AG10803 (cell line): ENCODE measurements at regions not wholly inside any gene's neighbourhood (a gene's known extent, or its start where the extent isn't known, plus 50 kb on each side); places are given as distances from the start of the nearest gene placed in this dataset.
"Not testable (repeated sequence)": the region's sequence is repeated elsewhere in the genome, so short reads cannot be mapped to it uniquely, and the experiment has no call there.

Source experiments
- DNase-seq: peaks from one replicate; pipeline ENCODE4 v3.0.0; 2010; ENCODE audit warnings: low read depth
- H3K4me3 ChIP-seq: 2 replicates; pipeline ENCODE4 v1.5.1; 2011; ENCODE audit warnings: mild to moderate bottlenecking, low read length, control low read depth
- TF ChIP-seq, protein P1 (sequence below): conservative IDR thresholded peaks from 2 replicates; pipeline ENCODE4 v1.5.1; 2011; ENCODE audit warnings: mild to moderate bottlenecking, low read length, control low read depth, inconsistent platforms

DNA sequence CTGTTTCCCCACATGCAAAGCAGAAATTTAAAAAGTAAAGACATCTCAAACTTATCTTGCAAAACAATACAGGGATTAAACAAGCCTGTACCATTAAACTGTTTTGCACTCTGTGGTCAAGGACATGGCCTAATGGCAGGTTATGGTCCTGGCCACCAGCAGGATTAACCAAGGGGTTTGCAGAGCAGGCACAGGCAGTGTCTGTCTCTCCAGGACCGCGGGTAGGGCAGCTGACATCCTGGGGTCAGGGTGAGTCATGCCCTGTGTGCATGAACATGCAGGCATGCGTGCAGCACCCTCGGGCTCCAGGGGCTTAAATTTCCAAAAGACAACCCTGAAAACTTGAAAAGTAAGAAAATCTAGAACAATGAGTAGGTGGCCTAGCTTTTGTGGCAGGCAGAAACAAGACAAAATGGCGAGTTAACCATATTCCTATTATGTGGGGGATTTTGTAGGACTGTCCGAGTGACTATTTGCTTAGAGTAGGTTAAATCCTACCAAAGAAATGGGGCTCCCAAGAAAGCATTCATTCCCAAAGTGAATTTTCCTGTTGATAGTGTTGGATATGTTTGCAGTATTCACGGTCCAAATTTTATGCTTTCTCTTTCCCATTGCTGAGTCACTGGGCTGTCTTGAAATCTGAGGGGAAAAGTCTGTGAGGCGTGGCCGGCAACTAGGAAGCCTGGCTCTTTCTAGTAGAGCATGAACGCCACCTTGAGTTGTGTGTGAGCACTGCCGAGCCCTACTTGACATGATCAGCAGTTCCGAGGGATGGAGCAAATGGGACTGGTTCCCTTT, 158.4 kb upstream of the FAM20A start:
- TF ChIP-seq, protein P1, sequence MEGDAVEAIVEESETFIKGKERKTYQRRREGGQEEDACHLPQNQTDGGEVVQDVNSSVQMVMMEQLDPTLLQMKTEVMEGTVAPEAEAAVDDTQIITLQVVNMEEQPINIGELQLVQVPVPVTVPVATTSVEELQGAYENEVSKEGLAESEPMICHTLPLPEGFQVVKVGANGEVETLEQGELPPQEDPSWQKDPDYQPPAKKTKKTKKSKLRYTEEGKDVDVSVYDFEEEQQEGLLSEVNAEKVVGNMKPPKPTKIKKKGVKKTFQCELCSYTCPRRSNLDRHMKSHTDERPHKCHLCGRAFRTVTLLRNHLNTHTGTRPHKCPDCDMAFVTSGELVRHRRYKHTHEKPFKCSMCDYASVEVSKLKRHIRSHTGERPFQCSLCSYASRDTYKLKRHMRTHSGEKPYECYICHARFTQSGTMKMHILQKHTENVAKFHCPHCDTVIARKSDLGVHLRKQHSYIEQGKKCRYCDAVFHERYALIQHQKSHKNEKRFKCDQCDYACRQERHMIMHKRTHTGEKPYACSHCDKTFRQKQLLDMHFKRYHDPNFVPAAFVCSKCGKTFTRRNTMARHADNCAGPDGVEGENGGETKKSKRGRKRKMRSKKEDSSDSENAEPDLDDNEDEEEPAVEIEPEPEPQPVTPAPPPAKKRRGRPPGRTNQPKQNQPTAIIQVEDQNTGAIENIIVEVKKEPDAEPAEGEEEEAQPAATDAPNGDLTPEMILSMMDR: peak; percentile 99
- DNase-seq: peak; percentile 91
- H3K4me3 ChIP-seq: peak overlapping the region; percentile 54

DNA sequence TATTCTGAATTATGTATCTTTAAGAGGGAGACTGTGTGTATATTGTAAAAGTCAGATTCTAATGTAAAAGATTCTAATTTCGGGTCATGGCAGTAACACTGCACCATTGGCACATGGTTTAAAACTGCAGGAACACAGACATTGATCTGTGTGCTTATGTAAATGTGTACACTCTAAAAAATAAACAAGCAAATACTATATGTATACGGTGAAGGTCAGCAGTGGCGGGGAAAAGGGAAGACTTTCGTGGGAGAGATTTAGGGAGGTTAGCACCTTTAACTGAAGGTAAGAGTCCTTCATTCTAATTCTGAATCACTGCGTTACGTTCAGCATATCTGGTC, 157.8 kb upstream of the FAM20A start:
- TF ChIP-seq, protein P1: no peak
- no peak for DNase-seq
- H3K4me3 ChIP-seq: no peak overlapping the region

DNA sequence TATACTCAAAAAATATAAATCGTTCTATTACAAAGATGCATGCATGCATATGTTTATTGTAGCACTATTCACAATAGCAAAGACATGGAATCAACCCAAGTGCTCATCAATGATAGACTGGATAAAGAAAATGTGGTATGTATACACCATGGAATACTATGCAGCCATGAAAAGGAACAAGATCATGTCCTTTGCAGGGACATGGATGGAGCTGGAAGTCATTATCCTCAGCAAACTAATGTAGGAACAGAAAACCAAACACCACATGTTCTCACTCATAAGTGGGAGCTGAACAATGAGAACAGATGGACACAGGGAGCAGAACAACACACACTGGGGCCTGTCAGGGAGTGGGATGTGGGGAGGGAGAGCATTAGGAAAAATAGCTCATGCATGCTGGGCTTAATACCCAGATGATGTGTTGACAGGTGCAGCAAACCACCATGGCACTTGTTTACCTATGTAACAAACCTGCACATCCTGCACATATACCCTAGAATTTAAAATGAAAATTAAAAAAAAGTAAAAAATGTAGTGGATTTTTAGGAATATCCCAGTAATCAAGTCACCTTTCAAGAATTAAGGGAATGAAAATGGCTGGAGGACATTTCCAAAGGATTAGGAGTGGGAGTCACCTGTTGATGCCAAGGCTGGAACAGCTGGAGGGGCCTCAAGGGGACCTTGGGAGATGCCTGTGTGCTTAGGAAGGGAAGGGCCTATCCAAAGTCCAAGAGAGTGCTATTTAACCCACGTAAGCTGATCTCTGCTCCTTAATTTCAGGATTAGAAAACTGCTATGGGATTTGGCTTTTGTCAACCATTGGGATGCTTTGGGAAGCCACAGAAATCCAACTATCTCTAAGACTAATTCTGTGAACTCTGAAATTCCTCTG, 156.9 kb upstream of the FAM20A start:
- DNase-seq: not testable (repeated sequence)

DNA sequence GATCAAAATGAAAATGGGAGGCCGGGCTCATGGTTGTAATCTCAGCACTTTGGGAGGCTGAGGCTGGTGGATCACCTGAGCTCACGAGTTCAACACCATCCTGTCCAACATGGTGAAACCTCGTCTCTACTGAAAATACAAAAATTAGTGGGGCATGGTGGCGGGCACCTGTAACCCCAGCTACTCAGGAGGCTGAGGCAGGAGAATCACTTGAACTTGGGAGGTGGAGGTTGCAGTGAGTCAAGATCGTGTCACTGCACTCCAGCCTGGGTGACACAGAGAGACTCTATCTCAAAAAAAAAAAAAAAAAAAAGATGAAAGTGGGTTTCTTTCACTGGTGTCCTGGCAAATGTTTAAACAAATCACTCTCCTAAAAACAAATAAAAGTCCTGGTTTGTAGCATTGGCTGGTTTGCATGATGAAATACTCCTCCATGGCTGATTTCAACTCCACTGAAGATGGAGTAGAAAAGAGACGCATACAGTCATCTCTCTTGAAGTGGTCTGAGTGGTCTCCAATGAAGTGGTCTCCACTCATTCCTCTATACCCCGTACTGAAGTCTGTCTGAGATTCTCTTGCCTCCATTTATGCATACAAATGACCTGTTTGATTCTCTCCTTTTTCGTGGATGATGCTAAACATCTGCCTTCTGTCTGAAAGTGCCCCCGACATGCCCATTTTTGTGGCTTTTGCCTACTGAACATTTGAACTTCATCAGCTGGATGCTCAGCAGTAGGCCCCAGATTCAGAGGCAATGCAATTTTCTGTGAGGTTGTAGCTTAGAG, 153.0 kb upstream of the FAM20A start:
- DNase-seq: no peak
- H3K4me3 ChIP-seq: no peak overlapping the region
- TF ChIP-seq, protein P1: no peak

More for the DNA sequence above, 156.9 kb upstream of the FAM20A start:
- not testable (repeated sequence) for H3K4me3 ChIP-seq

DNA sequence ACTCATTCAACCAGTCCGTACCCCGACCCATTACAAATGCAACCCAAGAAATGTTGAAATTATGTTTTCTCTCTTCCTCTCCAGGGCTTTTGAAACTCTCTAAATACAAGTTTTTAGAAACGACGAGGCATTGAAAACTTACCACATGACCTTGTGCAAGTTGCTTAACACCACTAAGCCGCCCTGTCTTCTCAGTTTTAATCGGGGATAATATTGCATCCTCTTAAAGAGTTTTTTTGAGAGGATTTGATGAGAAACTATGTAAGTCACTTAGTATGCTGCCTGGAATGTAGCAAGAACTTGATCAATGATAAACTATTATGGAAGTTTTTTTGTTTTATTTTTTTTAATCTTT, 149.0 kb upstream of the FAM20A start:
- DNase-seq: no peak

DNA sequence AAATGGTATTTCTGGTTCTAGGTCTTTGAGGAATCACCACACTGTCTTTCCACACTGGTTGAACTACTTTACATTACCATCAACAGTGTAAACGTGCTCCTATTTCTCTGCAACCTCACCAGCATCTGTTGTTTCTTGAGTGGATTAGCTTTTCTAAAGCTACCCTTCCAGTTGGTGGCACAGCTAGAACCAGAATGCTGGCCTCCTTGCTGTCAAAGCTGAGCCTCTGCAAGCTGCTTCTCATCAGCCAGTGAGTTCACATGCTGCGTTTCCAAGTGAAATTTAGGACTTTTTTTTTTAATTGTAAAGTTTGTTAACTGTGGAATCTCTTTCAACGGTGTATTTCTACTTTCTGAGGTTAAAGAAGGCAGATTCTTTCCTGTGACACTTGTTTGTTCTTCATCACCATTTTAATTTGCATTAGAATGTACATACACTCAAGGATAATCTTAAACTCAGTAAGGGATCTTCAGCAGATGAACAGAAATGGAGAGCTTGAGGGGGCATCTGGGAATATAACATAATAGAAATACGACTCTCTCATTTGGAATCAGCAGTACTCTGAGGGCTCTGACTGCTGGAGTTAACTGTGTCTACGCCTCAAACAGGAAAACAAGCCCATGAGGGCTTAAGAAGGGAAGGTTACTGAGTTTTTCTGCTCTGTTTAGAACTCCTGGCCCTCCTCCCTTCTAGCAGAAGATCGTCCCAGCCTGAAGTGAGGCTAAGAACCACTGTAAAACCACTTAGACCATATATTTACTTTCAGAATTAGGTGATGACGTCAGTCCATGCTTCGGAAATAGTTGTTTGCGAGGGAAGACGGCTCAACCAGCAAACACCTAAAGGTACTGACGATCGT, 148.4 kb upstream of the FAM20A start:
- DNase-seq: no peak
- TF ChIP-seq, protein P1: no peak
- H3K4me3 ChIP-seq: no peak overlapping the region

More for the DNA sequence above, 149.0 kb upstream of the FAM20A start:
- TF ChIP-seq, protein P1: no peak
- H3K4me3 ChIP-seq: no peak overlapping the region
